Gastrocnemius medialis (tissue), 4 donors: ENCODE measurements at regions not wholly inside any gene's neighbourhood (a gene's known extent, or its start where the extent isn't known, plus 50 kb on each side); places are given as distances from the start of the nearest gene placed in this dataset.
"Not testable (repeated sequence)": the region's sequence is repeated elsewhere in the genome, so short reads cannot be mapped to it uniquely, and the experiment has no call there.

ENCODE experiments used
- CTCF ChIP-seq, 5 experiments: fragments of 450-650 bp in 3 of 5; fragments of 200-600 bp in 2 of 5; sonication (generic) in 2 of 5; IDR thresholded peaks in 4 of 5; conservative IDR thresholded peaks in 1 of 5; 1 replicate in 4 of 5; 2 replicates in 1 of 5; pipeline ENCODE4 v1.5.1; 2016 to 2019; ENCODE audit warnings: antibody characterized with exemption in 5 of 5, mild to moderate bottlenecking in 3 of 5, moderate library complexity in 3 of 5
- POLR2A ChIP-seq, 2 donors: fragments of 450-650 bp; IDR thresholded peaks; one replicate each; pipeline ENCODE4 v1.6.1; 2017; ENCODE audit warnings: antibody characterized with exemption in 2 of 2, mild to moderate bottlenecking in 2 of 2, moderate library complexity in 2 of 2

GRCh38 chr1:146548684-146549083, 319.9 kb upstream of the NOTCH2NLA start:
- not testable (repeated sequence) for TF ChIP-seq POLR2A (IDR thresholded peaks at IDR 0.05); CTCF (IDR thresholded peaks at IDR 0.05 in 4 of 5, conservative IDR thresholded peaks at IDR 0.05 in 1 of 5)
